H9 (cell line): ENCODE measurements at regions not wholly inside any gene's neighbourhood (a gene's known extent, or its start where the extent isn't known, plus 50 kb on each side); places are given as distances from the start of the nearest gene placed in this dataset.

Experiments
- DNase-seq: peaks from one replicate; pipeline ENCODE4 v3.0.0-alpha.2; 2017
- H2AFZ ChIP-seq: one replicate; pipeline ENCODE4 v1.6.1; 2013; ENCODE audit warnings: mild to moderate bottlenecking, low read length, control low read depth, moderate library complexity
- H2AK5ac ChIP-seq: 2 replicates; pipeline ENCODE4 v1.6.1; 2013; ENCODE audit warnings: low read length, control low read depth, mixed read lengths; ENCODE audit not compliant: insufficient read length
- H2BK120ac ChIP-seq: one replicate; pipeline ENCODE4 v1.6.1; 2013; ENCODE audit warnings: low read depth, mild to moderate bottlenecking, low read length, control low read depth, inconsistent platforms; ENCODE audit not compliant: poor library complexity, severe bottlenecking
- H2BK12ac ChIP-seq: 2 replicates; pipeline ENCODE4 v1.6.1; 2013; ENCODE audit warnings: low read length, control low read depth, mixed read lengths, low read depth; ENCODE audit not compliant: insufficient read length
- H2BK15ac ChIP-seq: 2 replicates; pipeline ENCODE4 v1.6.1; 2013; ENCODE audit warnings: low read depth, low read length, control low read depth
- H2BK20ac ChIP-seq: one replicate; pipeline ENCODE4 v1.6.1; 2013; ENCODE audit warnings: low read depth, mild to moderate bottlenecking, low read length, control low read depth, inconsistent platforms; ENCODE audit not compliant: poor library complexity, severe bottlenecking
- H2BK5ac ChIP-seq: 2 replicates; pipeline ENCODE4 v1.6.1; 2013; ENCODE audit warnings: low read length, control low read depth, mixed read lengths; ENCODE audit not compliant: insufficient read length
- H3K14ac ChIP-seq: 2 replicates; pipeline ENCODE4 v1.6.1; 2013; ENCODE audit warnings: low read length, control low read depth; ENCODE audit not compliant: insufficient read depth
- H3K18ac ChIP-seq: 2 replicates; pipeline ENCODE4 v1.6.1; 2013; ENCODE audit warnings: low read depth, mild to moderate bottlenecking, mixed read lengths, low read length, control low read depth; ENCODE audit not compliant: insufficient read length
- H3K23ac ChIP-seq: 2 replicates; pipeline ENCODE4 v1.6.1; 2013; ENCODE audit warnings: low read length, control low read depth, mixed read lengths, low read depth; ENCODE audit not compliant: insufficient read length
- H3K23me2 ChIP-seq: 2 replicates; pipeline ENCODE4 v1.6.1; 2013; ENCODE audit warnings: low read depth, mild to moderate bottlenecking, mixed read lengths, low read length, control low read depth; ENCODE audit not compliant: insufficient read length, poor library complexity, severe bottlenecking
- H3K27ac ChIP-seq: 2 replicates; pipeline ENCODE4 v1.5.1; 2013; ENCODE audit warnings: low read length, control low read depth, mixed read lengths, low read depth; ENCODE audit not compliant: insufficient read length
- H3K27me3 ChIP-seq: 2 replicates; pipeline ENCODE4 v1.6.1; 2013; ENCODE audit warnings: low read length, control low read depth, inconsistent platforms; ENCODE audit not compliant: insufficient read depth
- H3K4ac ChIP-seq: 2 replicates; pipeline ENCODE4 v1.6.1; 2013; ENCODE audit warnings: low read depth, mild to moderate bottlenecking, control low read depth, inconsistent platforms, low read length, moderate library complexity
- H3K4me1 ChIP-seq: 2 replicates; pipeline ENCODE4 v1.6.1; 2013; ENCODE audit warnings: low read length, control low read depth, inconsistent platforms; ENCODE audit not compliant: insufficient read depth
- H3K4me2 ChIP-seq: 2 replicates; pipeline ENCODE4 v1.6.1; 2013; ENCODE audit warnings: low read length, control low read depth, mixed read lengths; ENCODE audit not compliant: insufficient read length, insufficient read depth
- H3K56ac ChIP-seq: 2 replicates; pipeline ENCODE4 v1.6.1; 2013; ENCODE audit warnings: low read depth, mild to moderate bottlenecking, mixed read lengths, low read length, control low read depth; ENCODE audit not compliant: insufficient read length
- H3K79me1 ChIP-seq: 2 replicates; pipeline ENCODE4 v1.6.1; 2013; ENCODE audit warnings: low read depth, mild to moderate bottlenecking, moderate library complexity, low read length, control low read depth, inconsistent platforms; ENCODE audit not compliant: insufficient read depth, poor library complexity, severe bottlenecking
- H3K79me2 ChIP-seq: 2 replicates; pipeline ENCODE4 v1.6.1; 2013; ENCODE audit warnings: low read length, control low read depth, inconsistent platforms; ENCODE audit not compliant: insufficient read depth
- H3K9ac ChIP-seq: 2 replicates; pipeline ENCODE4 v1.6.1; 2013; ENCODE audit warnings: low read length, control low read depth, mixed read lengths; ENCODE audit not compliant: insufficient read length; ENCODE audit errors: extremely low read depth
- H3K9me3 ChIP-seq: one replicate; pipeline ENCODE4 v1.6.1; 2013; ENCODE audit warnings: low read depth, low read length, inconsistent platforms; ENCODE audit not compliant: control insufficient read depth
- H3T11ph ChIP-seq: one replicate; pipeline ENCODE4 v1.6.1; 2013; ENCODE audit warnings: mild to moderate bottlenecking, low read length, control low read depth, inconsistent platforms
- H4K20me1 ChIP-seq: one replicate; pipeline ENCODE4 v1.6.1; 2013; ENCODE audit not compliant: control insufficient read depth, insufficient read length, insufficient read depth
- H4K5ac ChIP-seq: 2 replicates; pipeline ENCODE4 v1.6.1; 2013; ENCODE audit warnings: low read depth, mild to moderate bottlenecking, mixed read lengths, low read length, control low read depth; ENCODE audit not compliant: insufficient read length
- H4K8ac ChIP-seq: replicated peaks from 2 replicates; pipeline ENCODE4 v1.6.1; 2013; ENCODE audit warnings: low read length, control low read depth, mixed read lengths, low read depth; ENCODE audit not compliant: insufficient read length
- H4K91ac ChIP-seq: 2 replicates; pipeline ENCODE4 v1.6.1; 2013; ENCODE audit warnings: low read depth, mild to moderate bottlenecking, moderate library complexity, mixed read lengths, low read length, control low read depth; ENCODE audit not compliant: insufficient read length
- H3K27ac Mint-ChIP-seq, 3 experiments: 2 replicates in 2 of 3; 3 replicates in 1 of 3; pipeline ENCODE4 v1.8.0; 2020 to 2021; ENCODE audit warnings: mixed read lengths in 3 of 3, mild to moderate bottlenecking in 1 of 3, moderate library complexity in 1 of 3
- H3K27me3 Mint-ChIP-seq: 2 replicates; pipeline ENCODE4 v1.8.0; 2021; ENCODE audit warnings: low read depth, mild to moderate bottlenecking, moderate library complexity, mixed read lengths
- H3K36me3 Mint-ChIP-seq, 3 experiments: 2 replicates in 2 of 3; 3 replicates in 1 of 3; pipeline ENCODE4 v1.8.0; 2020 to 2021; ENCODE audit warnings: low read depth in 3 of 3, mixed read lengths in 3 of 3; ENCODE audit not compliant: insufficient read depth in 1 of 3
- H3K4me1 Mint-ChIP-seq, 2 experiments: 2 replicates each; pipeline ENCODE4 v1.8.0; 2020; ENCODE audit warnings: mixed read lengths in 2 of 2
- H3K4me3 Mint-ChIP-seq, 2 experiments: 2 replicates in 1 of 2; 3 replicates in 1 of 2; pipeline ENCODE4 v1.8.0; 2020 to 2021; ENCODE audit warnings: mild to moderate bottlenecking in 2 of 2, mixed read lengths in 2 of 2, moderate library complexity in 1 of 2
- H3K9me3 Mint-ChIP-seq, 2 experiments: 2 replicates in 1 of 2; 3 replicates in 1 of 2; pipeline ENCODE4 v1.8.0; 2020; ENCODE audit warnings: mild to moderate bottlenecking in 2 of 2, mixed read lengths in 2 of 2, moderate library complexity in 1 of 2
- WGBS: extraction: QIAGEN DNeasy Blood & Tissue Kit; methylation state at CpG from one replicate; pipeline ENCODE4 v1.1.7; 2013; ENCODE audit warnings: missing lambda C conversion rate, low lambda C conversion rate, mixed read lengths; ENCODE audit not compliant: insufficient read length; ENCODE audit errors: extremely low coverage; 5-methylcytosine and 5-hydroxymethylcytosine counted together
- TF ChIP-seq, protein P1 (sequence below): fragments of 200-600 bp; sonication (generic); conservative IDR thresholded peaks from 3 replicates; pipeline ENCODE4 v1.8.0; 2021; ENCODE audit warnings: antibody characterized with exemption, mild to moderate bottlenecking

DNA sequence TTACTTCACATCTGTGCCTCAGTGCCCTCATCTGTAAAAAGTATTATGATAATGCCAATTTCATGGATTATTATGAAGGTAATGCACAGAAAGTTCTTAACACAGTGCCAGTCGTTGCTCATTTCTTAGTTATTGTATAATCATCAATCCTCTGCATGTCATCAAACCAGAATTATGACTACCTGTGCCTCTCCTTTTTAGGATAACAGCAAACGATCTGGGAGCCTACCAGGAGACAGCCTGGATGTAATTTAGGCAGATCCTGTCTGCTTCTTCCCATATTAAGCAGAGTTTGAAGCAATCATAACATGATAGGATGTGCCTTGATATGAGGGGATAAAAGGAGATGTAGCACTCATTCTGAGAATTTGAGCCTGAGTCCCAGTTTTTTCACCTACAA is 177.4 kb upstream of the DPT start:
- no peaks in the 10 kb centered on the region for H3K9me3 ChIP-seq
- H4K91ac ChIP-seq = no peak overlapping the region
- H2BK15ac ChIP-seq = no peak overlapping the region
- Mint-ChIP-seq H3K27ac (no peak overlapping the region), H3K4me1 (peaks cover 0 to 3% of the 10 kb centered on the region in 2 experiments; a peak in 3 of 4 replicates), H3K4me3 (no peak overlapping the region), H3K27me3 (no peaks in the 10 kb centered on the region), H3K9me3 (no peaks in the 10 kb centered on the region), H3K36me3 (no peaks in the 10 kb centered on the region)
- no peaks in the 10 kb centered on the region for H3K4me1 ChIP-seq
- no peak overlapping the region for H2BK5ac ChIP-seq
- H3K14ac ChIP-seq = no peak overlapping the region
- TF ChIP-seq, protein P1, sequence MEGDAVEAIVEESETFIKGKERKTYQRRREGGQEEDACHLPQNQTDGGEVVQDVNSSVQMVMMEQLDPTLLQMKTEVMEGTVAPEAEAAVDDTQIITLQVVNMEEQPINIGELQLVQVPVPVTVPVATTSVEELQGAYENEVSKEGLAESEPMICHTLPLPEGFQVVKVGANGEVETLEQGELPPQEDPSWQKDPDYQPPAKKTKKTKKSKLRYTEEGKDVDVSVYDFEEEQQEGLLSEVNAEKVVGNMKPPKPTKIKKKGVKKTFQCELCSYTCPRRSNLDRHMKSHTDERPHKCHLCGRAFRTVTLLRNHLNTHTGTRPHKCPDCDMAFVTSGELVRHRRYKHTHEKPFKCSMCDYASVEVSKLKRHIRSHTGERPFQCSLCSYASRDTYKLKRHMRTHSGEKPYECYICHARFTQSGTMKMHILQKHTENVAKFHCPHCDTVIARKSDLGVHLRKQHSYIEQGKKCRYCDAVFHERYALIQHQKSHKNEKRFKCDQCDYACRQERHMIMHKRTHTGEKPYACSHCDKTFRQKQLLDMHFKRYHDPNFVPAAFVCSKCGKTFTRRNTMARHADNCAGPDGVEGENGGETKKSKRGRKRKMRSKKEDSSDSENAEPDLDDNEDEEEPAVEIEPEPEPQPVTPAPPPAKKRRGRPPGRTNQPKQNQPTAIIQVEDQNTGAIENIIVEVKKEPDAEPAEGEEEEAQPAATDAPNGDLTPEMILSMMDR = no peak
- no peaks in the 10 kb centered on the region for H3K27me3 ChIP-seq
- H2BK12ac ChIP-seq = no peak overlapping the region
- H3K18ac ChIP-seq = no peak overlapping the region
- H3K4me2 ChIP-seq = no peak overlapping the region
- no peaks in the 10 kb centered on the region for H3K23me2 ChIP-seq
- H3K79me2 ChIP-seq = no peaks in the 10 kb centered on the region
- H3K9ac ChIP-seq = no peak overlapping the region
- H3K56ac ChIP-seq = no peak overlapping the region
- H2BK20ac ChIP-seq = no peak overlapping the region
- no peak overlapping the region for H2AK5ac ChIP-seq
- H3K79me1 ChIP-seq = no peaks in the 10 kb centered on the region
- no peak overlapping the region for H2BK120ac ChIP-seq
- H4K8ac ChIP-seq = no peak overlapping the region
- H3K27ac ChIP-seq = no peak overlapping the region
- no peaks in the 10 kb centered on the region for H4K20me1 ChIP-seq
- no peak overlapping the region for H2AFZ ChIP-seq
- WGBS = no CpG with 5 or more reads among the region's 2 CpGs
- no peak overlapping the region for H4K5ac ChIP-seq
- no peak overlapping the region for H3T11ph ChIP-seq
- H3K23ac ChIP-seq = no peak overlapping the region
- DNase-seq = no peak
- H3K4ac ChIP-seq = no peak overlapping the region
